Retinal pigment epithelial cell (primary cell): ENCODE measurements at regions not wholly inside any gene's neighbourhood (a gene's known extent, or its start where the extent isn't known, plus 50 kb on each side); places are given as distances from the start of the nearest gene placed in this dataset.
"Not testable (repeated sequence)": the region's sequence is repeated elsewhere in the genome, so short reads cannot be mapped to it uniquely, and the experiment has no call there.

Source experiments
- DNase-seq: peaks from one replicate; pipeline ENCODE4 v3.0.0-alpha.2; 2010; ENCODE audit warnings: low read depth
- H3K4me3 ChIP-seq: 2 replicates; pipeline ENCODE4 v1.5.1; 2011; ENCODE audit warnings: mild to moderate bottlenecking, low read length, control low read depth, moderate library complexity
- CTCF ChIP-seq: conservative IDR thresholded peaks from 2 replicates; pipeline ENCODE4 v1.5.1; 2011; ENCODE audit warnings: low read depth, low read length, control low read depth, inconsistent platforms

DNA sequence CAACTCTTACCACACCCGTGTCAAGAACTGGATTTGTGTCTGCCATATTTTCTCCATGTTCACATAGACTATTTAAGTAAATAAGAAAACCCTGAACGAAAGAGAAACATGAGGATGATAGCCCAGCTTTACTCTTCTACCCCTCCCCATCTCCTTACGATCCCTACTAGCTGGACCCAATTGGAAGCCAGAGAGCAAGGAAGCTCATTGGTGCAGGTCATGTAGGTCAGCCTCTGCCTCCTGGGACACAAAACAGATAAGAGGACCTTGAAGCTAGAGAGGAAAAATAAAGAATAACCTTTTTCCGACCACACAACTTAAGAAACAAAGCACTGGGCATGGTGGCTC is 124.6 kb upstream of the ATF7IP start:
- TF ChIP-seq CTCF: no peak
- H3K4me3 ChIP-seq: no peak overlapping the region
- DNase-seq: no peak

DNA sequence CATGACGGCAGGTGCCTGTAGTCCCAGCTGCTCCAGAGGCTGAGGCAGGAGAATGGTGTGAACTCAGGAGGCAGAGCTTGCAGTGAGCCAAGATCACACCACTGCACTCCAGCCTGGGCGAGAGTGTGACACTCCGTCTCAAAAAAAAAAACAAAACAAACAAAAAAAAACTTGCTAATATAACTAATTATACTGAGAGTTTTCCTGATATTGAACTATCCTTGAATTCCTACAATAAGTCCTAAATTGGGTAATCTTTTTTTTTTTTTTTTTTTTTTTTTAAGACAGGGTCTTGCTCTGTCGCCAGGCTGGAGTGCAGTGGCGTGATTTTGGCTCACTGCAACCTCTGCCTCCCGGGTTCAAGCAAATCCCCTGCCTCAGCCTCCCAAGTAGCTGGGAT is 122.7 kb upstream of the ATF7IP start:
- not testable (repeated sequence) for DNase-seq, H3K4me3 ChIP-seq

- no peak for TF ChIP-seq CTCF
- no peak overlapping the region for H3K4me3 ChIP-seq
- no peak for DNase-seq
Observed at GRCh38 chr12:14243941-14244340, 121.5 kb upstream of the ATF7IP start.

DNA sequence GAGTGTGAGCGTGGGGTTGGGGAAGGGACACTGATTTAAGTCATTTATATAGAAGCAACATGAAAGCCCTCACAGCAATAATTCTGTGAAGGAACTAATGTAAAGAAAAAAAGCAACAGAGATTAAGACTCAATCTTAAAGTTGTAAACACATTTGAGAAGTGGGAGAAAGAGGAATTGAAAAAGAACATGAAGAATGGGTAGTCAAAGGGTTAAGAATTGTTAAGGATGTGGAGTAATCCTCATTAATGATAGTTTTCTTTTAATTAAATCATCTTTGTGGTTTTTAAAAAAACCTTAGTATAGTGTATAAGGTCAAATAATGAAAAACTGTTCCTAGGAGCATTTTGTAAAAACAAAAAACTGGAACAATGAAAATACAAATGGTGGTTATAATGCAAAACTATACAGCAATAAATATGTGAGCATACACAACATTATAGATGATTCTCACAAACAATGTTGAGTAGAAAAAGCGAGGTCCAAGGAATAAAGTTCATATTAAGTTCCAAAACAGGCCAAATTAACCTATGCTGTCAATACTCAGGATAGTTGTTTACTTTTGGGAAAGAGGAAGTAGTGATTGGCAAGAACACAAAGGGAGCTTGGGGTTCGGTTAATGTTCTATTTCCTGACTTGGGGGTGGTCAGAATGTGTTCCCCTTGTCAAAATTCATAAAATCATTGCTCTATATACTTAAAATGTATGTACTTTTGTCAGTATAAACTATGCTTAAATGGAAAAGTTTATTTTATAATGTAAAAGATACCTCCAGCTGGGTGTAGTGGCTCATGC is 120.4 kb upstream of the ATF7IP start:
- H3K4me3 ChIP-seq: no peak overlapping the region
- DNase-seq: no peak
- no peak for TF ChIP-seq CTCF

- no peak for TF ChIP-seq CTCF
- no peak overlapping the region for H3K4me3 ChIP-seq
- no peak for DNase-seq
Observed at GRCh38 chr12:14247166-14247565, 118.3 kb upstream of the ATF7IP start.

GRCh38 chr12:14249368-14249767 is 116.1 kb upstream of the ATF7IP start:
- no peak for TF ChIP-seq CTCF
- no peak for DNase-seq
- H3K4me3 ChIP-seq: no peak overlapping the region

DNA sequence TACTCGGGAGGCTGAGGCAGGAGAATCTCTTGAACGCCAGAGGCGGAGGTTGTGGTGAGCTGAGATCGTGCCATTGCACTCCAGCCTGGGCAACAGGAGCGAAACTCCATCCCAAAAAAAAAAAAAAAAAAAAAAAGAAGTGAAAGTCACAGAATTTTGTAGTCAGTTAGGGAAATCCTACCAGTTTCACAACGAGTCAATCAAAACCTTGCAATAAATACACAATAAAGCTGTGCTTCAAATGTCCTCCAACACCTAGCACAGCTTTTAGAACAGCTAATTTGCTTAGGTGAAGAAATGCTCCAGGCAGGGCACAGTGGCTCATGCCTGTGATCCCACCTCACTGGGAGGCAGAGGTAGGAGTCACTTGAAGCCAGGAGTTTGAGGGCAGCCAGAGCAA is 112.8 kb upstream of the ATF7IP start:
- DNase-seq: no peak
- no peak for TF ChIP-seq CTCF
- no peak overlapping the region for H3K4me3 ChIP-seq

- TF ChIP-seq CTCF: no peak
- no peak overlapping the region for H3K4me3 ChIP-seq
- DNase-seq: no peak
Observed at GRCh38 chr12:14253496-14253895, 112.0 kb upstream of the ATF7IP start.
